H1 (cell line): ENCODE measurements at regions not wholly inside any gene's neighbourhood (a gene's known extent, or its start where the extent isn't known, plus 50 kb on each side); places are given as distances from the start of the nearest gene placed in this dataset.
A peak's percentile ranks its signal among the peaks of the same experiment; 100 is the strongest.

Source experiments
- CTCF ChIA-PET: fragments of 300-600 bp; sonication (Branson Sonifier 250); formaldehyde crosslinking; loops from one replicate; lab custom pipeline; 2021; ENCODE audit not compliant: partially characterized antibody; lab: Charles Lee
- POLR2A ChIA-PET: fragments of 300-600 bp; sonication (Branson Sonifier 250); formaldehyde crosslinking; loops from one replicate; lab custom pipeline; 2021; ENCODE audit warnings: inconsistent platforms; ENCODE audit not compliant: partially characterized antibody; lab: Charles Lee
- DNase-seq, 2 experiments: peaks; one replicate each; pipeline versions ENCODE4 v3.0.0 to v3.0.0-alpha.2; 2010 to 2022; ENCODE audit warnings: low spot score in 2 of 2, low read depth in 1 of 2, mixed read lengths in 1 of 2
- FAIRE-seq: peaks from 2 replicates; lab custom pipeline; 2011; peaks lifted over from hg19 to GRCh38; lab: Jason Lieb, UNC
- H2AFZ ChIP-seq: 2 replicates; pipeline ENCODE4 v1.8.1; 2012; ENCODE audit warnings: low read length, inconsistent platforms
- H2AK5ac ChIP-seq: 2 replicates; pipeline ENCODE4 v1.6.1; 2013; ENCODE audit warnings: low read depth, low read length
- H2BK120ac ChIP-seq: replicated peaks from 2 replicates; pipeline ENCODE3; 2013; ENCODE audit warnings: low read depth, low read length, inconsistent platforms
- H2BK12ac ChIP-seq: 2 replicates; pipeline ENCODE4 v1.6.1; 2013; ENCODE audit warnings: low read depth, low read length
- H2BK15ac ChIP-seq: 2 replicates; pipeline ENCODE4 v1.6.1; 2013; ENCODE audit warnings: low read length
- H2BK20ac ChIP-seq: 2 replicates; pipeline ENCODE4 v1.6.1; 2013; ENCODE audit warnings: low read length
- H2BK5ac ChIP-seq: 2 replicates; pipeline ENCODE4 v1.6.1; 2013; ENCODE audit warnings: low read depth, low read length
- H3K14ac ChIP-seq: 2 replicates; pipeline ENCODE4 v1.6.1; 2013; ENCODE audit warnings: inconsistent platforms; ENCODE audit not compliant: insufficient read length
- H3K18ac ChIP-seq: 2 replicates; pipeline ENCODE4 v1.6.1; 2013; ENCODE audit warnings: low read length; ENCODE audit errors: extremely low read depth
- H3K23ac ChIP-seq: 2 replicates; pipeline ENCODE4 v1.6.1; 2013; ENCODE audit warnings: inconsistent platforms; ENCODE audit not compliant: insufficient read length
- H3K23me2 ChIP-seq: 2 replicates; pipeline ENCODE4 v1.6.1; 2013; ENCODE audit warnings: low read depth, low read length
- H3K27ac ChIP-seq: 2 replicates; pipeline ENCODE4 v1.6.1; 2011; ENCODE audit warnings: low read depth, low read length, inconsistent platforms
- H3K27me3 ChIP-seq, 4 experiments: replicated peaks in 1 of 4; 1 replicate in 1 of 4; 2 replicates in 3 of 4; pipeline versions ENCODE4 v1.6.1 to v1.8.1; 2011 to 2013; ENCODE audit warnings: low read length in 3 of 4, mild to moderate bottlenecking in 3 of 4, inconsistent platforms in 2 of 4, mixed read lengths in 2 of 4, moderate library complexity in 1 of 4; ENCODE audit not compliant: control insufficient read depth in 3 of 4, insufficient read depth in 3 of 4; ENCODE audit errors: extremely low read depth in 1 of 4
- H3K36me3 ChIP-seq, 4 experiments: 2 replicates each; pipeline versions ENCODE4 v1.6.1 to v1.8.1; 2011 to 2013; ENCODE audit warnings: mild to moderate bottlenecking in 4 of 4, low read length in 3 of 4, moderate library complexity in 2 of 4, control low read depth in 1 of 4, inconsistent platforms in 1 of 4; ENCODE audit not compliant: insufficient read depth in 4 of 4, control insufficient read depth in 2 of 4
- H3K4ac ChIP-seq: replicated peaks from 2 replicates; pipeline ENCODE3; 2013; ENCODE audit warnings: low read length, low read depth, mixed read lengths, inconsistent platforms; ENCODE audit not compliant: insufficient read length
- H3K4me1 ChIP-seq, 4 experiments: replicated peaks in 1 of 4; 1 replicate in 1 of 4; 2 replicates in 3 of 4; pipeline versions ENCODE4 v1.6.1 to v1.8.1; 2011 to 2013; ENCODE audit warnings: low read length in 3 of 4, inconsistent platforms in 2 of 4, mixed read lengths in 1 of 4; ENCODE audit not compliant: insufficient read depth in 4 of 4, control insufficient read depth in 3 of 4
- H3K4me2 ChIP-seq, 2 experiments: 2 replicates each; pipeline versions ENCODE4 v1.6.1 to v1.8.1; 2011 to 2013; ENCODE audit warnings: low read depth in 2 of 2, low read length in 2 of 2, control low read depth in 1 of 2, inconsistent platforms in 1 of 2, mild to moderate bottlenecking in 1 of 2; ENCODE audit not compliant: insufficient read depth in 1 of 2
- H3K4me3 ChIP-seq, 4 experiments: fragments of 200-600, 300-600 bp in 1 of 4; sonication (generic), shearing (Covaris generic), sonication (Bioruptor Twin) in 1 of 4; 2 replicates each; pipeline versions ENCODE4 v1.5.1 to v1.8.1; 2011 to 2016; ENCODE audit warnings: low read length in 4 of 4, low read depth in 3 of 4, control low read depth in 2 of 4, inconsistent platforms in 2 of 4, mild to moderate bottlenecking in 2 of 4, mixed read lengths in 1 of 4, moderate library complexity in 1 of 4; ENCODE audit not compliant: insufficient read depth in 2 of 4; ENCODE audit errors: extremely low read depth in 1 of 4
- H3K56ac ChIP-seq: replicated peaks from 2 replicates; pipeline ENCODE3; 2013; ENCODE audit warnings: low read depth, mild to moderate bottlenecking, mixed read lengths, low read length, inconsistent platforms; ENCODE audit not compliant: insufficient read length
- H3K79me1 ChIP-seq: 2 replicates; pipeline ENCODE4 v1.6.1; 2013; ENCODE audit warnings: low read depth, low read length, control low read depth
- H3K79me2 ChIP-seq, 2 experiments: 2 replicates each; pipeline versions ENCODE4 v1.6.1 to v1.8.1; 2012 to 2013; ENCODE audit warnings: low read length in 2 of 2, mild to moderate bottlenecking in 2 of 2, inconsistent platforms in 1 of 2; ENCODE audit not compliant: insufficient read depth in 2 of 2, control insufficient read depth in 1 of 2
- H3K9ac ChIP-seq, 4 experiments: replicated peaks in 1 of 4; 1 replicate in 1 of 4; 2 replicates in 3 of 4; pipeline versions ENCODE4 v1.6.1 to v1.8.1; 2011 to 2013; ENCODE audit warnings: low read depth in 3 of 4, low read length in 3 of 4, control low read depth in 2 of 4, mild to moderate bottlenecking in 2 of 4, moderate library complexity in 2 of 4, inconsistent platforms in 1 of 4; ENCODE audit errors: extremely low read depth in 1 of 4
- H3K9me3 ChIP-seq, 2 experiments: 2 replicates each; pipeline versions ENCODE4 v1.6.1 to v1.8.1; 2012 to 2013; ENCODE audit warnings: mild to moderate bottlenecking in 2 of 2, moderate library complexity in 2 of 2, control low read depth in 1 of 2, inconsistent platforms in 1 of 2, low read depth in 1 of 2, low read length in 1 of 2, mixed read lengths in 1 of 2; ENCODE audit not compliant: insufficient read depth in 2 of 2
- H4K20me1 ChIP-seq, 2 experiments: replicated peaks in 1 of 2; 2 replicates each; pipeline versions ENCODE3 to v1.8.1; 2011 to 2013; ENCODE audit warnings: inconsistent platforms in 2 of 2, low read length in 2 of 2, mild to moderate bottlenecking in 1 of 2; ENCODE audit not compliant: insufficient read depth in 2 of 2, control insufficient read depth in 1 of 2
- H4K5ac ChIP-seq: 2 replicates; pipeline ENCODE4 v1.6.1; 2013; ENCODE audit warnings: low read length, low read depth, mixed read lengths, inconsistent platforms; ENCODE audit not compliant: insufficient read length
- H4K8ac ChIP-seq: 2 replicates; pipeline ENCODE4 v1.8.0; 2013; ENCODE audit warnings: mild to moderate bottlenecking, moderate library complexity, low read length, inconsistent platforms; ENCODE audit not compliant: insufficient read depth; ENCODE audit errors: extremely low read depth
- H4K91ac ChIP-seq: replicated peaks from 2 replicates; pipeline ENCODE3; 2013; ENCODE audit warnings: low read length, mixed read lengths, inconsistent platforms; ENCODE audit not compliant: insufficient read length
- BACH1 ChIP-seq: IDR thresholded peaks from 2 replicates; pipeline ENCODE4 v1.6.1; 2012; ENCODE audit warnings: low read length, improper control_type of control experiment
- EGR1 ChIP-seq: IDR thresholded peaks from 2 replicates; pipeline ENCODE4 v1.6.1; 2011; ENCODE audit warnings: low read depth, low read length, borderline replicate concordance
- EZH2 ChIP-seq: fragments of 200-600 bp; sonication (generic); IDR thresholded peaks from 2 replicates; pipeline ENCODE4 v1.7.1; 2012; ENCODE audit warnings: low read depth, mild to moderate bottlenecking, moderate library complexity, low read length, inconsistent platforms; ENCODE audit not compliant: severe bottlenecking
- HDAC2 ChIP-seq, 2 experiments: fragments of 300-600 bp in 1 of 2; sonication (generic) in 1 of 2; IDR thresholded peaks; 2 replicates each; pipeline ENCODE4 v1.6.1; 2011 to 2012; ENCODE audit warnings: low read depth in 2 of 2, low read length in 2 of 2, mild to moderate bottlenecking in 2 of 2, moderate library complexity in 2 of 2, borderline replicate concordance in 1 of 2, inconsistent platforms in 1 of 2
- KDM4A ChIP-seq: IDR thresholded peaks from one replicate; pipeline ENCODE4 v1.7.1; 2012; ENCODE audit warnings: low read depth, mild to moderate bottlenecking, moderate library complexity, low read length, inconsistent platforms; ENCODE audit not compliant: severe bottlenecking
- SIX5 ChIP-seq: IDR thresholded peaks from 2 replicates; pipeline ENCODE4 v1.6.1; 2011; ENCODE audit warnings: mild to moderate bottlenecking, low read depth, low read length
- SP1 ChIP-seq: IDR thresholded peaks from 2 replicates; pipeline ENCODE4 v1.6.1; 2011; ENCODE audit warnings: low read depth, low read length
- SUZ12 ChIP-seq: fragments of 200-600 bp; sonication (generic); IDR thresholded peaks from 2 replicates; pipeline ENCODE4 v1.6.1; 2012; ENCODE audit warnings: mild to moderate bottlenecking, inconsistent platforms, low read length, moderate library complexity, mixed read lengths
- WGBS, 2 experiments: shearing (Covaris generic) in 1 of 2; methylation state at CpG; one replicate each; pipeline versions ENCODE4 v1.1.6 to v1.1.7; 2013 to 2015; ENCODE audit warnings: low lambda C conversion rate in 2 of 2, mixed read lengths in 2 of 2, inconsistent platforms in 1 of 2, low coverage in 1 of 2, missing lambda C conversion rate in 1 of 2; ENCODE audit not compliant: insufficient replicate concordance in 2 of 2, insufficient coverage in 1 of 2, insufficient read length in 1 of 2; ENCODE audit errors: extremely low coverage in 1 of 2, missing lambda C conversion rate in 1 of 2; 5-methylcytosine and 5-hydroxymethylcytosine counted together
- TF ChIP-seq, protein P1 (sequence below): IDR thresholded peaks from 2 replicates; pipeline ENCODE4 v1.6.1; 2012; ENCODE audit warnings: inconsistent platforms
- TF ChIP-seq, protein P2 (sequence below): IDR thresholded peaks from 2 replicates; pipeline ENCODE4 v1.6.1; 2012; ENCODE audit warnings: inconsistent platforms

DNA sequence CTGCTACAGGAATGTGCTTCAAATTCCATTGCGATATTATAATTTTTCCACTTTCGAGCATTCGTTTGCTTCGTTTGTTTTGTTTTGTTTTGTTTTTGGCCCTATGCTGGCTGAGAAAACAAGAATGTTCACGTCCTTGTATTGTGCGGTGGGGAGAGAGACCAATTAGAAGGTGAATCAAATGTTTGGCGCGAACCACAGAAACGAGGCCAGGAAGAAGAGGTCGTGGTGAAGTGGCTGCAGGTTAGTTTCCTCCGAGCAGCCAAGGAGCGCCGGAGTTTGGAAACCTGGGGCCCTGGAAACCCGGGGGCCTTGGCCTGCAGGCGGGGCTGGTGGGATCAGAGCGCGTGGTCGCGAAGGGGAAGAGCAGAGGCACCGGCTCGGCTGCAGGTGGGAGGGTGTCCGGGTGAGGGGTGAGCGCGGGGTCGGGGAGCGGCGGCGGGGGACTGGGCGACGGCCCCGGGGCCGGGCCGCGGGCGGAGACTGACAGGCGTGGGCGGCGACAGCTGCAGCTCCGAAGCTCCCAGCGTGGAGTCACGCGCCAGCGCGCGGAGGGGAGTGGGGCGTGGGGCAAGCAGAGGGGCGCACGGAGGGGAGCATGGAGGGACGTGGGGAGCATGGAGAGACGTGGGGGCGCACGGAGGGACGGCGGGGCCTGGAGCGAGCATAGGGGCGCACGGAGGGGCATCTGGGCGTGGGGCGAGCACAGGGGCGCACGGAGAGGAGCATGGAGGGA lies 141.5 kb upstream of the PDE10A start:
- Histone ChIP-seq H4K20me1 (no peaks in the 10 kb centered on the region), H3K56ac (no peak overlapping the region), H3K23me2 (peaks cover 8% of the 10 kb centered on the region; the same call in 1 of the 2 replicates), H3K4me1 (peaks cover 0 to 2% (median 0%) of the 10 kb centered on the region in 4 experiments; a peak in 1 of 7 replicates), H3K23ac (no peak overlapping the region), H3K27me3 (peaks cover 4 to 37% (median 26%) of the 10 kb centered on the region in 4 experiments), H3K4me3 (peak overlapping the region; percentile 23 to 71 (median 32)), H2BK15ac (no peak overlapping the region), H3K18ac (no peak overlapping the region; the same call in 1 of the 2 replicates), H3K27ac (no peak overlapping the region), H3K14ac (no peak overlapping the region), H3K4ac (no peak overlapping the region), H4K91ac (no peak overlapping the region), H3K9ac (no peak overlapping the region), H3K79me2 (no peaks in the 10 kb centered on the region), H3K4me2 (peak overlapping the region; percentile 64 to 80), H2BK5ac (no peak overlapping the region; the same call in 1 of the 2 replicates), H4K8ac (peak overlapping the region; percentile 82; the same call in 1 of the 2 replicates), H2AK5ac (no peak overlapping the region), H2AFZ (0 out of 2 replicates have a peak overlapping the region, but pooled peaks have one; percentile 6), H2BK120ac (no peak overlapping the region), H2BK20ac (no peak overlapping the region), H3K9me3 (0 out of 4 replicates have a peak, but pooled peaks cover 0 to 4% of the 10 kb centered on the region in 2 experiments), H4K5ac (no peak overlapping the region), H2BK12ac (no peak overlapping the region), H3K79me1 (no peaks in the 10 kb centered on the region), H3K36me3 (no peaks in the 10 kb centered on the region)
- FAIRE-seq = no peak
- POLR2A ChIA-PET = no interaction called here
- peak in 1 of 2 experiments; percentile 55 for DNase-seq
- WGBS, 2 experiments = 19% methylated on average over 17 of the region's 61 CpGs; no CpG with 5 or more reads in 1 of the 2 experiments
- CTCF ChIA-PET = no interaction called here
- TF ChIP-seq, protein P1, sequence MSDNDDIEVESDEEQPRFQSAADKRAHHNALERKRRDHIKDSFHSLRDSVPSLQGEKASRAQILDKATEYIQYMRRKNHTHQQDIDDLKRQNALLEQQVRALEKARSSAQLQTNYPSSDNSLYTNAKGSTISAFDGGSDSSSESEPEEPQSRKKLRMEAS = peak; percentile 32
- TF ChIP-seq, protein P2, sequence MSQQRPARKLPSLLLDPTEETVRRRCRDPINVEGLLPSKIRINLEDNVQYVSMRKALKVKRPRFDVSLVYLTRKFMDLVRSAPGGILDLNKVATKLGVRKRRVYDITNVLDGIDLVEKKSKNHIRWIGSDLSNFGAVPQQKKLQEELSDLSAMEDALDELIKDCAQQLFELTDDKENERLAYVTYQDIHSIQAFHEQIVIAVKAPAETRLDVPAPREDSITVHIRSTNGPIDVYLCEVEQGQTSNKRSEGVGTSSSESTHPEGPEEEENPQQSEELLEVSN = peak; percentile 59
- no peak for TF ChIP-seq SP1
- TF ChIP-seq EZH2 = peak; percentile 69
- TF ChIP-seq BACH1 = peak; percentile 40; the same call in 1 of the 2 replicates
- TF ChIP-seq HDAC2 (IDR thresholded peaks at IDR 0.05; ENCODE audit: borderline replicate concordance in 1 of 2, low read depth in 2 of 2, low read length in 2 of 2) = 0 out of 4 replicates have a peak, but pooled peaks of 1 of the 2 experiments have one; percentile 6
- TF ChIP-seq SUZ12 = peak; percentile 53
- TF ChIP-seq EGR1 = 0 out of 2 replicates have a peak, but pooled peaks have one; percentile 17
- TF ChIP-seq KDM4A = peak; percentile 62
- no peak for TF ChIP-seq SIX5
